H9 (cell line): ENCODE measurements at regions not wholly inside any gene's neighbourhood (a gene's known extent, or its start where the extent isn't known, plus 50 kb on each side); places are given as distances from the start of the nearest gene placed in this dataset.

Experiments used
- DNase-seq: peaks from one replicate; pipeline ENCODE4 v3.0.0-alpha.2; 2017
- H2AFZ ChIP-seq: one replicate; pipeline ENCODE4 v1.6.1; 2013; ENCODE audit warnings: mild to moderate bottlenecking, low read length, control low read depth, moderate library complexity
- H2AK5ac ChIP-seq: 2 replicates; pipeline ENCODE4 v1.6.1; 2013; ENCODE audit warnings: low read length, control low read depth, mixed read lengths; ENCODE audit not compliant: insufficient read length
- H2BK120ac ChIP-seq: one replicate; pipeline ENCODE4 v1.6.1; 2013; ENCODE audit warnings: low read depth, mild to moderate bottlenecking, low read length, control low read depth, inconsistent platforms; ENCODE audit not compliant: poor library complexity, severe bottlenecking
- H2BK12ac ChIP-seq: 2 replicates; pipeline ENCODE4 v1.6.1; 2013; ENCODE audit warnings: low read length, control low read depth, mixed read lengths, low read depth; ENCODE audit not compliant: insufficient read length
- H2BK15ac ChIP-seq: 2 replicates; pipeline ENCODE4 v1.6.1; 2013; ENCODE audit warnings: low read depth, low read length, control low read depth
- H2BK20ac ChIP-seq: one replicate; pipeline ENCODE4 v1.6.1; 2013; ENCODE audit warnings: low read depth, mild to moderate bottlenecking, low read length, control low read depth, inconsistent platforms; ENCODE audit not compliant: poor library complexity, severe bottlenecking
- H2BK5ac ChIP-seq: 2 replicates; pipeline ENCODE4 v1.6.1; 2013; ENCODE audit warnings: low read length, control low read depth, mixed read lengths; ENCODE audit not compliant: insufficient read length
- H3K14ac ChIP-seq: 2 replicates; pipeline ENCODE4 v1.6.1; 2013; ENCODE audit warnings: low read length, control low read depth; ENCODE audit not compliant: insufficient read depth
- H3K18ac ChIP-seq: 2 replicates; pipeline ENCODE4 v1.6.1; 2013; ENCODE audit warnings: low read depth, mild to moderate bottlenecking, mixed read lengths, low read length, control low read depth; ENCODE audit not compliant: insufficient read length
- H3K23ac ChIP-seq: 2 replicates; pipeline ENCODE4 v1.6.1; 2013; ENCODE audit warnings: low read length, control low read depth, mixed read lengths, low read depth; ENCODE audit not compliant: insufficient read length
- H3K23me2 ChIP-seq: 2 replicates; pipeline ENCODE4 v1.6.1; 2013; ENCODE audit warnings: low read depth, mild to moderate bottlenecking, mixed read lengths, low read length, control low read depth; ENCODE audit not compliant: insufficient read length, poor library complexity, severe bottlenecking
- H3K27ac ChIP-seq: 2 replicates; pipeline ENCODE4 v1.5.1; 2013; ENCODE audit warnings: low read length, control low read depth, mixed read lengths, low read depth; ENCODE audit not compliant: insufficient read length
- H3K27me3 ChIP-seq: 2 replicates; pipeline ENCODE4 v1.6.1; 2013; ENCODE audit warnings: low read length, control low read depth, inconsistent platforms; ENCODE audit not compliant: insufficient read depth
- H3K4ac ChIP-seq: 2 replicates; pipeline ENCODE4 v1.6.1; 2013; ENCODE audit warnings: low read depth, mild to moderate bottlenecking, control low read depth, inconsistent platforms, low read length, moderate library complexity
- H3K4me1 ChIP-seq: 2 replicates; pipeline ENCODE4 v1.6.1; 2013; ENCODE audit warnings: low read length, control low read depth, inconsistent platforms; ENCODE audit not compliant: insufficient read depth
- H3K4me2 ChIP-seq: 2 replicates; pipeline ENCODE4 v1.6.1; 2013; ENCODE audit warnings: low read length, control low read depth, mixed read lengths; ENCODE audit not compliant: insufficient read length, insufficient read depth
- H3K56ac ChIP-seq: 2 replicates; pipeline ENCODE4 v1.6.1; 2013; ENCODE audit warnings: low read depth, mild to moderate bottlenecking, mixed read lengths, low read length, control low read depth; ENCODE audit not compliant: insufficient read length
- H3K79me1 ChIP-seq: 2 replicates; pipeline ENCODE4 v1.6.1; 2013; ENCODE audit warnings: low read depth, mild to moderate bottlenecking, moderate library complexity, low read length, control low read depth, inconsistent platforms; ENCODE audit not compliant: insufficient read depth, poor library complexity, severe bottlenecking
- H3K79me2 ChIP-seq: 2 replicates; pipeline ENCODE4 v1.6.1; 2013; ENCODE audit warnings: low read length, control low read depth, inconsistent platforms; ENCODE audit not compliant: insufficient read depth
- H3K9ac ChIP-seq: 2 replicates; pipeline ENCODE4 v1.6.1; 2013; ENCODE audit warnings: low read length, control low read depth, mixed read lengths; ENCODE audit not compliant: insufficient read length; ENCODE audit errors: extremely low read depth
- H3K9me3 ChIP-seq: one replicate; pipeline ENCODE4 v1.6.1; 2013; ENCODE audit warnings: low read depth, low read length, inconsistent platforms; ENCODE audit not compliant: control insufficient read depth
- H3T11ph ChIP-seq: one replicate; pipeline ENCODE4 v1.6.1; 2013; ENCODE audit warnings: mild to moderate bottlenecking, low read length, control low read depth, inconsistent platforms
- H4K20me1 ChIP-seq: one replicate; pipeline ENCODE4 v1.6.1; 2013; ENCODE audit not compliant: control insufficient read depth, insufficient read length, insufficient read depth
- H4K5ac ChIP-seq: 2 replicates; pipeline ENCODE4 v1.6.1; 2013; ENCODE audit warnings: low read depth, mild to moderate bottlenecking, mixed read lengths, low read length, control low read depth; ENCODE audit not compliant: insufficient read length
- H4K8ac ChIP-seq: replicated peaks from 2 replicates; pipeline ENCODE4 v1.6.1; 2013; ENCODE audit warnings: low read length, control low read depth, mixed read lengths, low read depth; ENCODE audit not compliant: insufficient read length
- H4K91ac ChIP-seq: 2 replicates; pipeline ENCODE4 v1.6.1; 2013; ENCODE audit warnings: low read depth, mild to moderate bottlenecking, moderate library complexity, mixed read lengths, low read length, control low read depth; ENCODE audit not compliant: insufficient read length
- H3K27ac Mint-ChIP-seq, 3 experiments: 2 replicates in 2 of 3; 3 replicates in 1 of 3; pipeline ENCODE4 v1.8.0; 2020 to 2021; ENCODE audit warnings: mixed read lengths in 3 of 3, mild to moderate bottlenecking in 1 of 3, moderate library complexity in 1 of 3
- H3K27me3 Mint-ChIP-seq: 2 replicates; pipeline ENCODE4 v1.8.0; 2021; ENCODE audit warnings: low read depth, mild to moderate bottlenecking, moderate library complexity, mixed read lengths
- H3K36me3 Mint-ChIP-seq, 3 experiments: 2 replicates in 2 of 3; 3 replicates in 1 of 3; pipeline ENCODE4 v1.8.0; 2020 to 2021; ENCODE audit warnings: low read depth in 3 of 3, mixed read lengths in 3 of 3; ENCODE audit not compliant: insufficient read depth in 1 of 3
- H3K4me1 Mint-ChIP-seq, 2 experiments: 2 replicates each; pipeline ENCODE4 v1.8.0; 2020; ENCODE audit warnings: mixed read lengths in 2 of 2
- H3K4me3 Mint-ChIP-seq, 2 experiments: 2 replicates in 1 of 2; 3 replicates in 1 of 2; pipeline ENCODE4 v1.8.0; 2020 to 2021; ENCODE audit warnings: mild to moderate bottlenecking in 2 of 2, mixed read lengths in 2 of 2, moderate library complexity in 1 of 2
- H3K9me3 Mint-ChIP-seq, 2 experiments: 2 replicates in 1 of 2; 3 replicates in 1 of 2; pipeline ENCODE4 v1.8.0; 2020; ENCODE audit warnings: mild to moderate bottlenecking in 2 of 2, mixed read lengths in 2 of 2, moderate library complexity in 1 of 2
- CTCF ChIP-seq: fragments of 200-600 bp; sonication (generic); conservative IDR thresholded peaks from 3 replicates; pipeline ENCODE4 v1.8.0; 2021; ENCODE audit warnings: antibody characterized with exemption, mild to moderate bottlenecking
- WGBS: extraction: QIAGEN DNeasy Blood & Tissue Kit; methylation state at CpG from one replicate; pipeline ENCODE4 v1.1.7; 2013; ENCODE audit warnings: missing lambda C conversion rate, low lambda C conversion rate, mixed read lengths; ENCODE audit not compliant: insufficient read length; ENCODE audit errors: extremely low coverage; 5-methylcytosine and 5-hydroxymethylcytosine counted together

GRCh38 chr6:113511100-113511499 is 346.0 kb upstream of the MARCKS start:
- Histone ChIP-seq H3K4ac (no peak overlapping the region), H3K27ac (no peak overlapping the region), H3K79me2 (no peaks in the 10 kb centered on the region), H2AK5ac (no peak overlapping the region), H4K8ac (no peak overlapping the region), H3K79me1 (no peaks in the 10 kb centered on the region), H3K27me3 (no peaks in the 10 kb centered on the region), H3K14ac (no peak overlapping the region; the same call in 1 of the 2 replicates), H3T11ph (no peak overlapping the region), H3K4me1 (no peaks in the 10 kb centered on the region), H3K23me2 (no peaks in the 10 kb centered on the region), H2BK20ac (no peak overlapping the region), H3K9ac (no peak overlapping the region), H4K20me1 (no peaks in the 10 kb centered on the region), H4K5ac (no peak overlapping the region), H3K23ac (no peak overlapping the region), H3K9me3 (no peaks in the 10 kb centered on the region), H2BK12ac (no peak overlapping the region), H2AFZ (no peak overlapping the region), H2BK5ac (no peak overlapping the region), H4K91ac (no peak overlapping the region), H3K4me2 (no peak overlapping the region), H3K18ac (no peak overlapping the region), H2BK120ac (no peak overlapping the region), H2BK15ac (no peak overlapping the region), H3K56ac (no peak overlapping the region)
- Mint-ChIP-seq H3K27me3 (no peaks in the 10 kb centered on the region), H3K27ac (no peak overlapping the region), H3K36me3 (no peaks in the 10 kb centered on the region), H3K4me1 (no peaks in the 10 kb centered on the region), H3K4me3 (no peak overlapping the region), H3K9me3 (no peaks in the 10 kb centered on the region; a peak in 1 of 5 replicates)
- DNase-seq = no peak
- WGBS = no CpG with 5 or more reads among the region's 2 CpGs
- TF ChIP-seq CTCF = no peak
